OCI-LY1 (cell line): ENCODE measurements at regions not wholly inside any gene's neighbourhood (a gene's known extent, or its start where the extent isn't known, plus 50 kb on each side); places are given as distances from the start of the nearest gene placed in this dataset.

Experiments used
- EZH2 ChIP-seq: fragments of 200-600 bp; sonication (generic), shearing (Covaris generic); IDR thresholded peaks from 2 replicates; pipeline ENCODE4 v1.8.0; 2017; ENCODE audit warnings: borderline replicate concordance, mixed run types, mild to moderate bottlenecking, antibody characterized with exemption, low read length, moderate library complexity, mixed read lengths
- TF ChIP-seq, protein P1 (sequence below): fragments of 200-600 bp; sonication (generic), shearing (Covaris generic); IDR thresholded peaks from 2 replicates; pipeline ENCODE4 v1.5.1; 2017; ENCODE audit warnings: mild to moderate bottlenecking, antibody characterized with exemption, low read length, moderate library complexity, mixed read lengths

DNA sequence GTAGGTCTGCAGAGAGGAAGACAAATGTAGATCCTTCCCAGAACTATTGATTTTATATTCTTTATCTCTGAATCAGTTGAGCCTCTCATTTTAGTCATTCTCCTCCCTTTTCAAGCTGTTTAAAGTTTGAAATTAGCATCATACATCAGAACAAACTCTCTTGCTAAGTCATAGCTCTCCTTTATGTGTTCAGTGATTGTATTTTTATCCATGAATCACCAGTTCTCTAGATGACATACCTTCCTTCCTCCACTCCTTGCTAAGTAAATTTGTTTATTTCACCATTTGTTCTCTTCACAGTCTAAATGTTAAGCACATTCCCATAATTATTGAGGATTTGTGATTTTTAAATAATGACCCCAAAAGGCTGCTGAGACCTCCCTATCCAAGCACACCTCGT lies 63.5 kb upstream of the RAPGEF4 start:
- TF ChIP-seq, protein P1, sequence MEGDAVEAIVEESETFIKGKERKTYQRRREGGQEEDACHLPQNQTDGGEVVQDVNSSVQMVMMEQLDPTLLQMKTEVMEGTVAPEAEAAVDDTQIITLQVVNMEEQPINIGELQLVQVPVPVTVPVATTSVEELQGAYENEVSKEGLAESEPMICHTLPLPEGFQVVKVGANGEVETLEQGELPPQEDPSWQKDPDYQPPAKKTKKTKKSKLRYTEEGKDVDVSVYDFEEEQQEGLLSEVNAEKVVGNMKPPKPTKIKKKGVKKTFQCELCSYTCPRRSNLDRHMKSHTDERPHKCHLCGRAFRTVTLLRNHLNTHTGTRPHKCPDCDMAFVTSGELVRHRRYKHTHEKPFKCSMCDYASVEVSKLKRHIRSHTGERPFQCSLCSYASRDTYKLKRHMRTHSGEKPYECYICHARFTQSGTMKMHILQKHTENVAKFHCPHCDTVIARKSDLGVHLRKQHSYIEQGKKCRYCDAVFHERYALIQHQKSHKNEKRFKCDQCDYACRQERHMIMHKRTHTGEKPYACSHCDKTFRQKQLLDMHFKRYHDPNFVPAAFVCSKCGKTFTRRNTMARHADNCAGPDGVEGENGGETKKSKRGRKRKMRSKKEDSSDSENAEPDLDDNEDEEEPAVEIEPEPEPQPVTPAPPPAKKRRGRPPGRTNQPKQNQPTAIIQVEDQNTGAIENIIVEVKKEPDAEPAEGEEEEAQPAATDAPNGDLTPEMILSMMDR, result no peak
- no peak for TF ChIP-seq EZH2
